GM10266 (cell line): ENCODE measurements at regions not wholly inside any gene's neighbourhood (a gene's known extent, or its start where the extent isn't known, plus 50 kb on each side); places are given as distances from the start of the nearest gene placed in this dataset.

ENCODE experiments used
- DNase-seq: peaks from one replicate; pipeline ENCODE4 v3.0.0; 2012; ENCODE audit errors: extremely low spot score
- TF ChIP-seq, protein P1 (sequence below): IDR thresholded peaks from 2 replicates; pipeline ENCODE4 v1.5.1; 2012; ENCODE audit warnings: mild to moderate bottlenecking, low read depth; ENCODE audit not compliant: control insufficient read depth, insufficient read depth; ENCODE audit errors: missing control alignments

DNA sequence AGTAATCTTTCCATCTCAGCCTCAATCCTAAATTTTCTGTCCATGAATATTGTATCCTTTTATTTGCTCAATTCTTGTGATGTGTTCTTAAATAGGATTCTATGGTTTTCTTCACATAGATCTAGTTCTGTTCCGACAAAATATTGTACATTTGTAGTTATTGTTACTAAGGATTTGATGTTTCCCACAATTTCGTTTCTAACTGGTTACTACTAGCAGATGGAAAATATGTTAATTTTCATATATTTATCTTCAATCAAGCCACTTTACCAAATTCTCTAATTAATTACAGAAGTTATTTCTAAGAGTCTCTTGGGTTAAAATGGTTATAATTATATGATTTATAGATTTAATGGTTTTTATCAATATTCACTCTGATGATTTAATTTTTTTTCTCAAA, 60.3 kb downstream of the SEC61B start:
- no peak for DNase-seq
- TF ChIP-seq, protein P1, sequence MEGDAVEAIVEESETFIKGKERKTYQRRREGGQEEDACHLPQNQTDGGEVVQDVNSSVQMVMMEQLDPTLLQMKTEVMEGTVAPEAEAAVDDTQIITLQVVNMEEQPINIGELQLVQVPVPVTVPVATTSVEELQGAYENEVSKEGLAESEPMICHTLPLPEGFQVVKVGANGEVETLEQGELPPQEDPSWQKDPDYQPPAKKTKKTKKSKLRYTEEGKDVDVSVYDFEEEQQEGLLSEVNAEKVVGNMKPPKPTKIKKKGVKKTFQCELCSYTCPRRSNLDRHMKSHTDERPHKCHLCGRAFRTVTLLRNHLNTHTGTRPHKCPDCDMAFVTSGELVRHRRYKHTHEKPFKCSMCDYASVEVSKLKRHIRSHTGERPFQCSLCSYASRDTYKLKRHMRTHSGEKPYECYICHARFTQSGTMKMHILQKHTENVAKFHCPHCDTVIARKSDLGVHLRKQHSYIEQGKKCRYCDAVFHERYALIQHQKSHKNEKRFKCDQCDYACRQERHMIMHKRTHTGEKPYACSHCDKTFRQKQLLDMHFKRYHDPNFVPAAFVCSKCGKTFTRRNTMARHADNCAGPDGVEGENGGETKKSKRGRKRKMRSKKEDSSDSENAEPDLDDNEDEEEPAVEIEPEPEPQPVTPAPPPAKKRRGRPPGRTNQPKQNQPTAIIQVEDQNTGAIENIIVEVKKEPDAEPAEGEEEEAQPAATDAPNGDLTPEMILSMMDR = no peak

DNA sequence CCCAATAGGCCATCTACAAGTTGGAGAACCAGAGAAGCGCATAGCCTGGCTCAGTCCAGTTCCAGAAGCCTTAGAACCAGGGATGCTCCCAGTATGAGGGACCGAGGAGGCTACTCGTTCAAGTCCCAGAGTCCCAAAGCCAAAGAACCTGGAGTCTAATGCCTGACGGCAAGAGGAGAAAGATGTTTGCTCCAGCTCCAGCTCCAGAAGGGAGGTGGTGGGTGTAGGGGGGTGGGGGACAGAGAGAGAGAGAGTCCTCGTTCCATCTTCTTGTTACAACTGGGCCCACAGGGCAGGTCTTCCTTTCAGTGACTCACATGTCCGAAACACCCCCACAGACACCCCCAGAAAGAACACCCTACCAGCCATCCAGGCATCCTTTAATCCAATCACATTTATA, 63.9 kb downstream of the SEC61B start:
- no peak for DNase-seq
- TF ChIP-seq, protein P1 = no peak

DNA sequence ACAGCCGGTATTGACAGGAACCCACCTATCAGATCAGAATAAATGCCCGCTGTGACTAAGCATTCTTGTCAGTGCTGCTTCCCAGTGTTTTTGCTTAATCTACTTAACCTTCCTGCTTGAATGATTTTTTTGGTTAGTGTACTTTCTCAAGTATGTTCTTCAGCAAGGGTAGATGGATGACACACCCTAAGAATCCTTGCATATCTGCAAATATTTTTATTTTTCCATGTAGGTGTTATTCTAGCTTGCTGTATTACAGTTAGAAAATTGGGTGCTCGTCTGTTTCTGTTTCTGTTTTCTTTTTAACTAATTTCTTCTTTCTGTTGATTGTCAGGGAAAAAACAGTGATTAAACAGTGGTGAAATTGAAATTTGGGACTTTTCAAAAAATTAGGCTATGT, 64.5 kb downstream of the SEC61B start:
- no peak for DNase-seq
- TF ChIP-seq, protein P1 = no peak

DNA sequence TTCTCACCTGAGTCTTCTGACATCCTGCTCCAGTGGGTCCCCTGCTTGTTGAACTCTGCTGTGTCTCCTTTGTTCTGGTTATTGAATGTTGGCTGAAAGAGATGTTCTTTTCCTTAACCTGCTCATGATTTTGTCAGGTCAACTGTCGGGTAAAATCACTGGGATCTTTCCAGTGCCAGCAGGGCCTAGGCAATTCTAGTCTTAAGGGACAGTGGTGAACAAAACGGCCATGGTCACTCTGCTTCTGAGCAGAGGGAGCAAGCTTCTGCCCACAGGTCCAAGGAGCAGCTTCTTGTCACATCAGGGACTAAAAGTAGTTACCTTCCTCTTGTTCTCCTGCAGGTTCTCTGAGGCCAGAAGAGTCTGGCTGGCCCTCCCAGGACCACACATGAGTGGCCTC, 65.6 kb downstream of the SEC61B start:
- TF ChIP-seq, protein P1 = no peak
- no peak for DNase-seq

DNA sequence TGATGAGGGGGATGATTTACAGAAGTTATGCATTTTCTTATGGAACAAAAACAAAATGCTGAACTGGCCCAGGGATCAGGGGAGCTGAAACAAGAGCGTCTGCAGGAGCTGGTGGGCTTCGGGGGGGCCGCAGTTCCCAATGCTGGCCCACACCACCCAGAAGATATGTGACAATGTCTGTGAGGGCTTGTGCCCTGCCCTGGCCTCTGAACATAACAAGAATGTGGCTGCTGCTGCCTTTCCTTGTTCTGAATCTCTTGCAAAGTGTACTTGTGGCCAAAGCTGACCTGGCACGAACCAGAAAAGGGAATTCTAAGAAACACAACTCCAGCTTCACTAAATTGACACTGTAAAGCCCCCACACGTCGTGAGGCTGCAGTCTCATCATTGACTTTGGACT, 66.7 kb downstream of the SEC61B start:
- no peak for DNase-seq
- TF ChIP-seq, protein P1 = no peak

DNA sequence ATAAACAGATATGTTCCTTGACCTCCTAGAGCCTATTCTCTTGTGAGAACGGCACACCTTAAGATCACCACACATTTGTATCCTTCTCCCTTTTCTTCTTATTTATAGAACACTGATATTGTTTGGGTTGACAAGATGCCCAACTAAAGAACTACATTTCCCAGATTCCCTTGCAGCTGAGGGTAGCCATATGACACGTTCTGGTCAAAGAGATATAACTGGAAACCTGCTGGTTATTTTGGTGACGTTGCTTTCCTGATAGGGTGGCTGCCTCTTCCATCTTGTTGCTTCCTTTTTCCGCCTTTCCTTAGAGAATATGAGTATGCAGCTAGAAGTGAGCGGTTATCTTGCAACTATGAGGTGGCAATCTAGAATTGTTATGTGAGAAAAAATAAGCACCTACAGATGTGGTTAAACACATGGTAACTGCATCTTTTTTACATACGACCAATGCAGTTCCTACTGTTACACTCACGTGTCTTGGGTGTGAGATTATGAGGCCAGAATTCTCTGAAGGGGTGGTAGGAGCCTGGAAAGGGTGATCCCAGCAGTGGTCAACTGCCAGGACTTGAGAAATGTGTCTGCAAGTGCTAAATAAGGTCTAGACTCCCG, 72.9 kb downstream of the SEC61B start:
- TF ChIP-seq, protein P1 = no peak
- DNase-seq = peak; percentile 45

DNA sequence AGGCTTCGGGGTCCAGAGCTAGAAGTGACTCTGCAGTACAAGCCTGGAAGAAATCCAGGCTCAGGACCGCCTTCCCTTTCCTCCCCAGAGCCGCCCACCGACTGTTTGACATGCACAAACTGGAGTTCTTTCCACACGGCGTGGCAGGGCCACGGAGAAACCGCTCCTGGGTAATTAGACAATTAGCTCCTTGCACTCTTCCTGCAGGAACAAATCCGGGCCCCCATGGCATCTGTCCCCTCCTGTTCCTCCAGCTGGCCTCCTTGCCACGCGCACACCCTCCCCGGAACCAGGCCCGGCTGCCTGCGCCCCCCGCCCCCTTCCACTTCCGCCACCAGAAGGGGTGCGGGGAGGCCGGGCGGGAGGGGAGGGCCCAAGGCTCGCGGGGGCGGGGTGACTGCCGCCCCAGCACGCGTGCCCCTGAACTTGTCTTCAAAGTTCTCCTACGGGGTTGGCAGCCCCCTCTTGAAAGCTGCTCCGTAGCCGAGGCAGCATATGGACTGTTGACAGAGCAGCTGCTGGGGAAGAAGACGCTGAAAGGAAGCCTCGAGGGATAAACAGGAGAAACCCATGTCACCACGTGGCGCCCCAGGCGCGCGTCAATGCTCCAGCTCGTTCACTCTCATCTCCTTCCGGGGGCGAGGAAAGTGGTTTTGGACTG, 74.3 kb downstream of the SEC61B start:
- peak; percentile 70 for DNase-seq
- TF ChIP-seq, protein P1 = no peak
